ENCODE measurements at regions not wholly inside any gene's neighbourhood (a gene's known extent, or its start where the extent isn't known, plus 50 kb on each side); places are given as distances from the start of the nearest gene placed in this dataset.

DNA sequence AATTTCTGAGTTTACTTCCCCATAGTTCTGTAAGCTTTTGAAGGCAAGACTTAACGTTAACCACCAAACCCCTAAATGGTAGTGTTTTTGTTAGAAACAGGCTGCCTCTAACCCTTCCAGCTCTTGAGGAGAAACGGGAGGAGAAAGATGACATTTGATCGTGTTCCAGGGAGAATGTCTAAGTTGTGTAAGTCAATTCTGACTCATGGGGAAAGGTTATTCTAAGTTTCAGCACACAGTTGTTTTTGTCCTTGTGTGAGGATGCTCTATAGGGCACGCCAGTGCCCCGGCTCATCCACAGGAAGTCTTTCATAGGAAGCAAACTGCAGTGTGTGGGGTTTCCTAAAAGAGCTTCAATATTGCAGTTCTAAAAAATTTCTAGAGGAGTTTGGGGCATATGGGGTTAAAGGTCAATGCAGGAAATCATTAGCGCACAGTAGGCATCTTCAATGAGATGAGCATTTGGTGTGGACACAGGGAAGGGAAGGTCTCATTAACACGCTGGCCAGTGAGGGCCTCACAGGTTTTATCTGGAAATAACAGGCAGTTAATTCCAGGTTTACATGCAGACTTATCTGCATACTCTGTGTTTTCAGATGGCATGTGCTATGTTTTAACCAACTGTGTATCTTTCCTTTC, 638.2 kb upstream of the IGFBP3 start:
- H3K27me3 ChIP-seq (ENCODE audit: insufficient read depth) = no peaks in the 10 kb centered on the region
- H2AFZ ChIP-seq = no peak overlapping the region
- H3K4me1 ChIP-seq (ENCODE audit: insufficient read depth) = no peaks in the 10 kb centered on the region
- no peak overlapping the region for H3K4me3 ChIP-seq
- H3K27ac ChIP-seq (ENCODE audit: low read depth) = no peak overlapping the region
- ATAC-seq (no peak), DNase-seq (ENCODE audit: low spot score) (no peak)
- Mint-ChIP-seq H3K9me3 (peaks cover 5% of the 10 kb centered on the region; the same call in 1 of the 3 replicates), H3K4me1 (no peaks in the 10 kb centered on the region), H3K36me3 (ENCODE audit: low read depth) (no peaks in the 10 kb centered on the region), H3K27me3 (ENCODE audit: insufficient read depth, low read depth, poor library complexity) (peaks cover 1% of the 10 kb centered on the region), H3K4me3 (no peak overlapping the region), H3K27ac (no peak overlapping the region)
- no peak for TF ChIP-seq NANOG (IDR thresholded peaks at IDR 0.05; ENCODE audit: borderline replicate concordance)
- no peak for TF ChIP-seq EZH2phosphoT487 (IDR thresholded peaks at IDR 0.05; ENCODE audit: unreplicated experiment)
- TF ChIP-seq, protein P1, sequence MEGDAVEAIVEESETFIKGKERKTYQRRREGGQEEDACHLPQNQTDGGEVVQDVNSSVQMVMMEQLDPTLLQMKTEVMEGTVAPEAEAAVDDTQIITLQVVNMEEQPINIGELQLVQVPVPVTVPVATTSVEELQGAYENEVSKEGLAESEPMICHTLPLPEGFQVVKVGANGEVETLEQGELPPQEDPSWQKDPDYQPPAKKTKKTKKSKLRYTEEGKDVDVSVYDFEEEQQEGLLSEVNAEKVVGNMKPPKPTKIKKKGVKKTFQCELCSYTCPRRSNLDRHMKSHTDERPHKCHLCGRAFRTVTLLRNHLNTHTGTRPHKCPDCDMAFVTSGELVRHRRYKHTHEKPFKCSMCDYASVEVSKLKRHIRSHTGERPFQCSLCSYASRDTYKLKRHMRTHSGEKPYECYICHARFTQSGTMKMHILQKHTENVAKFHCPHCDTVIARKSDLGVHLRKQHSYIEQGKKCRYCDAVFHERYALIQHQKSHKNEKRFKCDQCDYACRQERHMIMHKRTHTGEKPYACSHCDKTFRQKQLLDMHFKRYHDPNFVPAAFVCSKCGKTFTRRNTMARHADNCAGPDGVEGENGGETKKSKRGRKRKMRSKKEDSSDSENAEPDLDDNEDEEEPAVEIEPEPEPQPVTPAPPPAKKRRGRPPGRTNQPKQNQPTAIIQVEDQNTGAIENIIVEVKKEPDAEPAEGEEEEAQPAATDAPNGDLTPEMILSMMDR (conservative IDR thresholded peaks at IDR 0.05; ENCODE audit: low read depth in 2 of 2) = no peak
- TF ChIP-seq, protein P2, sequence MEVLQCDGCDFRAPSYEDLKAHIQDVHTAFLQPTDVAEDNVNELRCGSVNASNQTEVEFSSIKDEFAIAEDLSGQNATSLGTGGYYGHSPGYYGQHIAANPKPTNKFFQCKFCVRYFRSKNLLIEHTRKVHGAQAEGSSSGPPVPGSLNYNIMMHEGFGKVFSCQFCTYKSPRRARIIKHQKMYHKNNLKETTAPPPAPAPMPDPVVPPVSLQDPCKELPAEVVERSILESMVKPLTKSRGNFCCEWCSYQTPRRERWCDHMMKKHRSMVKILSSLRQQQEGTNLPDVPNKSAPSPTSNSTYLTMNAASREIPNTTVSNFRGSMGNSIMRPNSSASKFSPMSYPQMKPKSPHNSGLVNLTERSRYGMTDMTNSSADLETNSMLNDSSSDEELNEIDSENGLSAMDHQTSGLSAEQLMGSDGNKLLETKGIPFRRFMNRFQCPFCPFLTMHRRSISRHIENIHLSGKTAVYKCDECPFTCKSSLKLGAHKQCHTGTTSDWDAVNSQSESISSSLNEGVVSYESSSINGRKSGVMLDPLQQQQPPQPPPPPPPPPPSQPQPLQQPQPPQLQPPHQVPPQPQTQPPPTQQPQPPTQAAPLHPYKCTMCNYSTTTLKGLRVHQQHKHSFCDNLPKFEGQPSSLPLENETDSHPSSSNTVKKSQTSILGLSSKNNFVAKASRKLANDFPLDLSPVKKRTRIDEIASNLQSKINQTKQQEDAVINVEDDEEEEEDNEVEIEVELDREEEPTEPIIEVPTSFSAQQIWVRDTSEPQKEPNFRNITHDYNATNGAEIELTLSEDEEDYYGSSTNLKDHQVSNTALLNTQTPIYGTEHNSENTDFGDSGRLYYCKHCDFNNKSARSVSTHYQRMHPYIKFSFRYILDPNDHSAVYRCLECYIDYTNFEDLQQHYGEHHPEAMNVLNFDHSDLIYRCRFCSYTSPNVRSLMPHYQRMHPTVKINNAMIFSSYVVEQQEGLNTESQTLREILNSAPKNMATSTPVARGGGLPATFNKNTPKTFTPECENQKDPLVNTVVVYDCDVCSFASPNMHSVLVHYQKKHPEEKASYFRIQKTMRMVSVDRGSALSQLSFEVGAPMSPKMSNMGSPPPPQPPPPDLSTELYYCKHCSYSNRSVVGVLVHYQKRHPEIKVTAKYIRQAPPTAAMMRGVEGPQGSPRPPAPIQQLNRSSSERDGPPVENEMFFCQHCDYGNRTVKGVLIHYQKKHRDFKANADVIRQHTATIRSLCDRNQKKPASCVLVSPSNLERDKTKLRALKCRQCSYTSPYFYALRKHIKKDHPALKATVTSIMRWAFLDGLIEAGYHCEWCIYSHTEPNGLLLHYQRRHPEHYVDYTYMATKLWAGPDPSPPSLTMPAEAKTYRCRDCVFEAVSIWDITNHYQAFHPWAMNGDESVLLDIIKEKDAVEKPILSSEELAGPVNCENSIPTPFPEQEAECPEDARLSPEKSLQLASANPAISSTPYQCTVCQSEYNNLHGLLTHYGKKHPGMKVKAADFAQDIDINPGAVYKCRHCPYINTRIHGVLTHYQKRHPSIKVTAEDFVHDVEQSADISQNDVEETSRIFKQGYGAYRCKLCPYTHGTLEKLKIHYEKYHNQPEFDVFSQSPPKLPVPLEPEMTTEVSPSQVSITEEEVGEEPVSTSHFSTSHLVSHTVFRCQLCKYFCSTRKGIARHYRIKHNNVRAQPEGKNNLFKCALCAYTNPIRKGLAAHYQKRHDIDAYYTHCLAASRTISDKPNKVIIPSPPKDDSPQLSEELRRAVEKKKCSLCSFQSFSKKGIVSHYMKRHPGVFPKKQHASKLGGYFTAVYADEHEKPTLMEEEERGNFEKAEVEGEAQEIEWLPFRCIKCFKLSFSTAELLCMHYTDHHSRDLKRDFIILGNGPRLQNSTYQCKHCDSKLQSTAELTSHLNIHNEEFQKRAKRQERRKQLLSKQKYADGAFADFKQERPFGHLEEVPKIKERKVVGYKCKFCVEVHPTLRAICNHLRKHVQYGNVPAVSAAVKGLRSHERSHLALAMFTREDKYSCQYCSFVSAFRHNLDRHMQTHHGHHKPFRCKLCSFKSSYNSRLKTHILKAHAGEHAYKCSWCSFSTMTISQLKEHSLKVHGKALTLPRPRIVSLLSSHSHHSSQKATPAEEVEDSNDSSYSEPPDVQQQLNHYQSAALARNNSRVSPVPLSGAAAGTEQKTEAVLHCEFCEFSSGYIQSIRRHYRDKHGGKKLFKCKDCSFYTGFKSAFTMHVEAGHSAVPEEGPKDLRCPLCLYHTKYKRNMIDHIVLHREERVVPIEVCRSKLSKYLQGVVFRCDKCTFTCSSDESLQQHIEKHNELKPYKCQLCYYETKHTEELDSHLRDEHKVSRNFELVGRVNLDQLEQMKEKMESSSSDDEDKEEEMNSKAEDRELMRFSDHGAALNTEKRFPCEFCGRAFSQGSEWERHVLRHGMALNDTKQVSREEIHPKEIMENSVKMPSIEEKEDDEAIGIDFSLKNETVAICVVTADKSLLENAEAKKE (CRISPR knock-in tag; IDR thresholded peaks at IDR 0.05) = no peak
- TF ChIP-seq, protein P3, sequence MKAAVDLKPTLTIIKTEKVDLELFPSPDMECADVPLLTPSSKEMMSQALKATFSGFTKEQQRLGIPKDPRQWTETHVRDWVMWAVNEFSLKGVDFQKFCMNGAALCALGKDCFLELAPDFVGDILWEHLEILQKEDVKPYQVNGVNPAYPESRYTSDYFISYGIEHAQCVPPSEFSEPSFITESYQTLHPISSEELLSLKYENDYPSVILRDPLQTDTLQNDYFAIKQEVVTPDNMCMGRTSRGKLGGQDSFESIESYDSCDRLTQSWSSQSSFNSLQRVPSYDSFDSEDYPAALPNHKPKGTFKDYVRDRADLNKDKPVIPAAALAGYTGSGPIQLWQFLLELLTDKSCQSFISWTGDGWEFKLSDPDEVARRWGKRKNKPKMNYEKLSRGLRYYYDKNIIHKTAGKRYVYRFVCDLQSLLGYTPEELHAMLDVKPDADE (IDR thresholded peaks at IDR 0.05) = no peak
- TF ChIP-seq, protein P4, sequence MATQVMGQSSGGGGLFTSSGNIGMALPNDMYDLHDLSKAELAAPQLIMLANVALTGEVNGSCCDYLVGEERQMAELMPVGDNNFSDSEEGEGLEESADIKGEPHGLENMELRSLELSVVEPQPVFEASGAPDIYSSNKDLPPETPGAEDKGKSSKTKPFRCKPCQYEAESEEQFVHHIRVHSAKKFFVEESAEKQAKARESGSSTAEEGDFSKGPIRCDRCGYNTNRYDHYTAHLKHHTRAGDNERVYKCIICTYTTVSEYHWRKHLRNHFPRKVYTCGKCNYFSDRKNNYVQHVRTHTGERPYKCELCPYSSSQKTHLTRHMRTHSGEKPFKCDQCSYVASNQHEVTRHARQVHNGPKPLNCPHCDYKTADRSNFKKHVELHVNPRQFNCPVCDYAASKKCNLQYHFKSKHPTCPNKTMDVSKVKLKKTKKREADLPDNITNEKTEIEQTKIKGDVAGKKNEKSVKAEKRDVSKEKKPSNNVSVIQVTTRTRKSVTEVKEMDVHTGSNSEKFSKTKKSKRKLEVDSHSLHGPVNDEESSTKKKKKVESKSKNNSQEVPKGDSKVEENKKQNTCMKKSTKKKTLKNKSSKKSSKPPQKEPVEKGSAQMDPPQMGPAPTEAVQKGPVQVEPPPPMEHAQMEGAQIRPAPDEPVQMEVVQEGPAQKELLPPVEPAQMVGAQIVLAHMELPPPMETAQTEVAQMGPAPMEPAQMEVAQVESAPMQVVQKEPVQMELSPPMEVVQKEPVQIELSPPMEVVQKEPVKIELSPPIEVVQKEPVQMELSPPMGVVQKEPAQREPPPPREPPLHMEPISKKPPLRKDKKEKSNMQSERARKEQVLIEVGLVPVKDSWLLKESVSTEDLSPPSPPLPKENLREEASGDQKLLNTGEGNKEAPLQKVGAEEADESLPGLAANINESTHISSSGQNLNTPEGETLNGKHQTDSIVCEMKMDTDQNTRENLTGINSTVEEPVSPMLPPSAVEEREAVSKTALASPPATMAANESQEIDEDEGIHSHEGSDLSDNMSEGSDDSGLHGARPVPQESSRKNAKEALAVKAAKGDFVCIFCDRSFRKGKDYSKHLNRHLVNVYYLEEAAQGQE (IDR thresholded peaks at IDR 0.05; ENCODE audit: unreplicated experiment) = no peak
- no peak for TF ChIP-seq EZH2 (IDR thresholded peaks at IDR 0.05; ENCODE audit: low read depth, unreplicated experiment)
- no peak for TF ChIP-seq JUNB (IDR thresholded peaks at IDR 0.05; ENCODE audit: unreplicated experiment)
- no peak for TF ChIP-seq ZNF331 (CRISPR knock-in tag; IDR thresholded peaks at IDR 0.05; ENCODE audit: low read depth)
- no peak for TF ChIP-seq ZNF114 (CRISPR knock-in tag; IDR thresholded peaks at IDR 0.05)
- no peak for TF ChIP-seq CREB1 (CRISPR knock-in tag; IDR thresholded peaks at IDR 0.05; ENCODE audit: low read depth)
- no peak for TF ChIP-seq POLR2AphosphoS5 (IDR thresholded peaks at IDR 0.05; ENCODE audit: low read depth)
- no peak for TF ChIP-seq STAT1 (IDR thresholded peaks at IDR 0.05; ENCODE audit: unreplicated experiment)
- H4K20me1 ChIP-seq (replicated peaks; ENCODE audit: insufficient read depth) = no peaks in the 10 kb centered on the region
- no peak overlapping the region for H3K4me2 ChIP-seq
- no peaks in the 10 kb centered on the region for H3F3A ChIP-seq (replicated peaks; ENCODE audit: low read depth)
- H3K79me2 ChIP-seq (replicated peaks; ENCODE audit: insufficient read depth) = no peaks in the 10 kb centered on the region
- no peaks in the 10 kb centered on the region for H3K36me3 ChIP-seq (ENCODE audit: insufficient read depth)
- H3K9me2 ChIP-seq (ENCODE audit: insufficient read depth) = peaks cover 8% of the 10 kb centered on the region; the same call in 1 of the 2 replicates
